ENCODE measurements at regions not wholly inside any gene's neighbourhood (a gene's known extent, or its start where the extent isn't known, plus 50 kb on each side); places are given as distances from the start of the nearest gene placed in this dataset.

DNA sequence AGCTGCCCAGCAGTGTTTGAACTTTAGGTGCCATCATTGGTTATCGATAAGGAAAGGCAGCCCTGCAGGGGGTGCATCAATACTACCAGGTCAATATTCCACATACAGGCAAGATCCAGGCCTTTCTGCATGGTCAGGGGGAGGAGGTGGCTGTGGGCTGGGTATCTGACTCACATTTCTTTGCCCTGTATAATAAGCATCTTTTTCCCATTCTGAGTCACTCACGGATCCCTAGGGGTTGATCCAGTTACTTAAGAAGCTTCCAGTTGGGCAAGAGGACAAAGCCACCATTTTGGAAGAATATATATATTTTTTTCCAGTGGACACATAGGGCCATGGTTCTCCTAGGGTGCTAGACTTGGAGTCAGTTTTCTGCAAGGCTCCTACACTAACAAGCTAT, 114.2 kb upstream of the HABP2 start:
- ATAC-seq, result no peak
- CTCF ChIA-PET, result interaction anchor here (0.7 kb wide), 1 partner anchor 243 kb away, joined by 3 read pairs; no protein-coding TSS in a partner anchor
- Histone ChIP-seq H3K9me3 (ENCODE audit: control insufficient read depth, insufficient read depth, low read depth, low read length) (no peaks in the 10 kb centered on the region), H3K4me1 (ENCODE audit: control insufficient read depth, insufficient read depth, low read length) (no peaks in the 10 kb centered on the region), H3K4me3 (ENCODE audit: low read depth in 2 of 2, low read length in 2 of 2) (no peak overlapping the region), H3K27ac (ENCODE audit: low read length) (no peak overlapping the region), H3K36me3 (ENCODE audit: control insufficient read depth, insufficient read depth, low read length) (no peaks in the 10 kb centered on the region), H3K27me3 (ENCODE audit: control insufficient read depth, insufficient read depth, low read length) (peaks cover 16% of the 10 kb centered on the region)
- no peak for DNase-seq (ENCODE audit: low read depth, low spot score)
- TF ChIP-seq, protein P1, sequence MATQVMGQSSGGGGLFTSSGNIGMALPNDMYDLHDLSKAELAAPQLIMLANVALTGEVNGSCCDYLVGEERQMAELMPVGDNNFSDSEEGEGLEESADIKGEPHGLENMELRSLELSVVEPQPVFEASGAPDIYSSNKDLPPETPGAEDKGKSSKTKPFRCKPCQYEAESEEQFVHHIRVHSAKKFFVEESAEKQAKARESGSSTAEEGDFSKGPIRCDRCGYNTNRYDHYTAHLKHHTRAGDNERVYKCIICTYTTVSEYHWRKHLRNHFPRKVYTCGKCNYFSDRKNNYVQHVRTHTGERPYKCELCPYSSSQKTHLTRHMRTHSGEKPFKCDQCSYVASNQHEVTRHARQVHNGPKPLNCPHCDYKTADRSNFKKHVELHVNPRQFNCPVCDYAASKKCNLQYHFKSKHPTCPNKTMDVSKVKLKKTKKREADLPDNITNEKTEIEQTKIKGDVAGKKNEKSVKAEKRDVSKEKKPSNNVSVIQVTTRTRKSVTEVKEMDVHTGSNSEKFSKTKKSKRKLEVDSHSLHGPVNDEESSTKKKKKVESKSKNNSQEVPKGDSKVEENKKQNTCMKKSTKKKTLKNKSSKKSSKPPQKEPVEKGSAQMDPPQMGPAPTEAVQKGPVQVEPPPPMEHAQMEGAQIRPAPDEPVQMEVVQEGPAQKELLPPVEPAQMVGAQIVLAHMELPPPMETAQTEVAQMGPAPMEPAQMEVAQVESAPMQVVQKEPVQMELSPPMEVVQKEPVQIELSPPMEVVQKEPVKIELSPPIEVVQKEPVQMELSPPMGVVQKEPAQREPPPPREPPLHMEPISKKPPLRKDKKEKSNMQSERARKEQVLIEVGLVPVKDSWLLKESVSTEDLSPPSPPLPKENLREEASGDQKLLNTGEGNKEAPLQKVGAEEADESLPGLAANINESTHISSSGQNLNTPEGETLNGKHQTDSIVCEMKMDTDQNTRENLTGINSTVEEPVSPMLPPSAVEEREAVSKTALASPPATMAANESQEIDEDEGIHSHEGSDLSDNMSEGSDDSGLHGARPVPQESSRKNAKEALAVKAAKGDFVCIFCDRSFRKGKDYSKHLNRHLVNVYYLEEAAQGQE (IDR thresholded peaks at IDR 0.05; ENCODE audit: insufficient read depth in 1 of 2, low read depth in 2 of 2, low read length in 1 of 2), result no peak
- TF ChIP-seq POLR2AphosphoS5 (IDR thresholded peaks at IDR 0.05; ENCODE audit: low read depth, low read length), result no peak
- no peak for TF ChIP-seq SIN3A (IDR thresholded peaks at IDR 0.05; ENCODE audit: borderline replicate concordance, insufficient read depth, low read depth, low read length)
- TF ChIP-seq TCF7L2 (IDR thresholded peaks at IDR 0.05; ENCODE audit: low read depth, low read length), result no peak
- TF ChIP-seq, protein P2, sequence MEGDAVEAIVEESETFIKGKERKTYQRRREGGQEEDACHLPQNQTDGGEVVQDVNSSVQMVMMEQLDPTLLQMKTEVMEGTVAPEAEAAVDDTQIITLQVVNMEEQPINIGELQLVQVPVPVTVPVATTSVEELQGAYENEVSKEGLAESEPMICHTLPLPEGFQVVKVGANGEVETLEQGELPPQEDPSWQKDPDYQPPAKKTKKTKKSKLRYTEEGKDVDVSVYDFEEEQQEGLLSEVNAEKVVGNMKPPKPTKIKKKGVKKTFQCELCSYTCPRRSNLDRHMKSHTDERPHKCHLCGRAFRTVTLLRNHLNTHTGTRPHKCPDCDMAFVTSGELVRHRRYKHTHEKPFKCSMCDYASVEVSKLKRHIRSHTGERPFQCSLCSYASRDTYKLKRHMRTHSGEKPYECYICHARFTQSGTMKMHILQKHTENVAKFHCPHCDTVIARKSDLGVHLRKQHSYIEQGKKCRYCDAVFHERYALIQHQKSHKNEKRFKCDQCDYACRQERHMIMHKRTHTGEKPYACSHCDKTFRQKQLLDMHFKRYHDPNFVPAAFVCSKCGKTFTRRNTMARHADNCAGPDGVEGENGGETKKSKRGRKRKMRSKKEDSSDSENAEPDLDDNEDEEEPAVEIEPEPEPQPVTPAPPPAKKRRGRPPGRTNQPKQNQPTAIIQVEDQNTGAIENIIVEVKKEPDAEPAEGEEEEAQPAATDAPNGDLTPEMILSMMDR (IDR thresholded peaks at IDR 0.05), result no peak
- in situ Hi-C loops (cut with HindIII; ENCODE audit: low pct_unique_long_range_greater_than_20kb, low sequenced_read_pairs), result no loop called here
- BruUV-seq (replicated peaks), result no TSS peak
- intact Hi-C loops (cut with micrococcal nuclease; ENCODE audit: unreplicated experiment), result no loop called here
- POLR2A ChIA-PET, result no interaction called here

DNA sequence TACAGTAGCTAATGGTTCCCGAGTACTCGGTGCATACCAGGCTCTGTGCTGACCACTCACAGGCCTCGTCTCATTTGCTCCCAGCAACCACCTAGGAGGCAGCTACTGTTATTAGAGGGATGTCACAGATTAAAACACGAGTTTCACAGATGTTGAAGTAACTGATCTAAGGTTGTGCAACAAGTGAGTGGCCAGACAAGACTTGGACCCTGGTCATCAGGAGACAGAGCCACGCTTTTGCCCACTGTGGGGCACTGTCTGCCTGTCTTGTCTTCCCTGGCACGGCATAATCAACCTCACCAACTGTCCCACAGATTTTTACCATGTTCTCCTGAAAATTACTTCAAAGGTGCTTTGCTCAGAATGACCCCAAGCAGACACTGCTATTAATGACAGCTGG, 111.6 kb upstream of the HABP2 start:
- in situ Hi-C loops (cut with HindIII; ENCODE audit: low pct_unique_long_range_greater_than_20kb, low sequenced_read_pairs) (no loop called here), intact Hi-C loops (cut with micrococcal nuclease; ENCODE audit: unreplicated experiment) (no loop called here)
- H3K27ac ChIP-seq (ENCODE audit: low read length), result no peak overlapping the region
- TF ChIP-seq, protein P2 (IDR thresholded peaks at IDR 0.05), result peak; percentile 53
- TF ChIP-seq TCF7L2 (IDR thresholded peaks at IDR 0.05; ENCODE audit: low read depth, low read length), result no peak
- no peaks in the 10 kb centered on the region for H3K4me1 ChIP-seq (ENCODE audit: control insufficient read depth, insufficient read depth, low read length)
- H3K27me3 ChIP-seq (ENCODE audit: control insufficient read depth, insufficient read depth, low read length), result peaks cover 23% of the 10 kb centered on the region
- no TSS peak for BruUV-seq (replicated peaks)
- H3K36me3 ChIP-seq (ENCODE audit: control insufficient read depth, insufficient read depth, low read length), result no peaks in the 10 kb centered on the region
- peak; percentile 62; the same call in 1 of the 2 replicates for ATAC-seq
- POLR2A ChIA-PET, result no interaction called here
- DNase-seq (ENCODE audit: low read depth, low spot score), result no peak
- H3K4me3 ChIP-seq (ENCODE audit: low read depth in 2 of 2, low read length in 2 of 2), result no peak overlapping the region
- CTCF ChIA-PET, result no interaction called here
- no peaks in the 10 kb centered on the region for H3K9me3 ChIP-seq (ENCODE audit: control insufficient read depth, insufficient read depth, low read depth, low read length)
